GM19025 (cell line): ENCODE measurements at regions not wholly inside any gene's neighbourhood (a gene's known extent, or its start where the extent isn't known, plus 50 kb on each side); places are given as distances from the start of the nearest gene placed in this dataset.

ENCODE experiments used
- ATAC-seq: cut with Tn5 transposase; IDR thresholded peaks from one replicate; pipeline ENCODE4 v1.9.1; 2021; ENCODE audit warnings: mild to moderate bottlenecking, low read depth, moderate library complexity; ENCODE audit not compliant: unreplicated experiment

GRCh38 chr9:115635680-115636383 is 517.8 kb upstream of the PAPPA start:
- ATAC-seq = no peak

GRCh38 chr9:115636596-115636995 is 517.0 kb upstream of the PAPPA start:
- no peak for ATAC-seq

- no peak for ATAC-seq
Measured at GRCh38 chr9:115637661-115638060, 515.9 kb upstream of the PAPPA start.

- ATAC-seq = no peak
Measured at GRCh38 chr9:115640887-115641286, 512.7 kb upstream of the PAPPA start.

GRCh38 chr9:115642285-115642684 is 511.3 kb upstream of the PAPPA start:
- no peak for ATAC-seq

GRCh38 chr9:115643948-115644727 is 509.5 kb upstream of the PAPPA start:
- no peak for ATAC-seq

GRCh38 chr9:115649991-115650472 is 503.6 kb upstream of the PAPPA start:
- no peak for ATAC-seq

- ATAC-seq = no peak
Measured at GRCh38 chr9:115650768-115651167, 502.8 kb upstream of the PAPPA start.

- no peak for ATAC-seq
Measured at GRCh38 chr9:115651461-115651860, 502.1 kb upstream of the PAPPA start.

GRCh38 chr9:115653171-115653606 is 500.4 kb upstream of the PAPPA start:
- no peak for ATAC-seq

- no peak for ATAC-seq
Measured at GRCh38 chr9:115657695-115658094, 495.9 kb upstream of the PAPPA start.

- ATAC-seq = no peak
Measured at GRCh38 chr9:115665519-115665918, 488.1 kb upstream of the PAPPA start.

- no peak for ATAC-seq
Measured at GRCh38 chr9:115668521-115668920, 485.1 kb upstream of the PAPPA start.

GRCh38 chr9:115671236-115671962 is 482.2 kb upstream of the PAPPA start:
- ATAC-seq = no peak

GRCh38 chr9:115671963-115672305 is 481.7 kb upstream of the PAPPA start:
- ATAC-seq = no peak

- ATAC-seq = no peak
Measured at GRCh38 chr9:115672477-115673316, 480.9 kb upstream of the PAPPA start.

- no peak for ATAC-seq
Measured at GRCh38 chr9:115673599-115673998, 480.0 kb upstream of the PAPPA start.

- no peak for ATAC-seq
Measured at GRCh38 chr9:115674091-115674490, 479.5 kb upstream of the PAPPA start.

- ATAC-seq = no peak
Measured at GRCh38 chr9:115675834-115676233, 477.8 kb upstream of the PAPPA start.

GRCh38 chr9:115680231-115680630 is 473.4 kb upstream of the PAPPA start:
- ATAC-seq = no peak
